SK-N-MC (cell line): ENCODE measurements at regions not wholly inside any gene's neighbourhood (a gene's known extent, or its start where the extent isn't known, plus 50 kb on each side); places are given as distances from the start of the nearest gene placed in this dataset.

ENCODE experiments used
- DNase-seq: peaks from one replicate; pipeline ENCODE4 v3.0.0-alpha.2; 2011; ENCODE audit warnings: low read depth, low spot score
- H3K27ac ChIP-seq: fragments of 200-600 bp; sonication (generic); 2 replicates; pipeline ENCODE4 v1.5.1; 2016; ENCODE audit warnings: mixed run types
- H3K36me3 ChIP-seq: fragments of 200-600 bp; sonication (generic); 2 replicates; pipeline ENCODE4 v1.6.1; 2017; ENCODE audit warnings: antibody characterized with exemption, low read length, mixed read lengths; ENCODE audit not compliant: insufficient read depth
- H3K4me3 ChIP-seq: fragments of 200-600 bp; sonication (generic); 2 replicates; pipeline ENCODE4 v1.5.1; 2016
- H3K9ac ChIP-seq: fragments of 200-600 bp; sonication (generic); 2 replicates; pipeline ENCODE4 v1.8.0; 2017; ENCODE audit warnings: mixed run types, mixed read lengths; ENCODE audit not compliant: insufficient read length
- H3K9me3 ChIP-seq: fragments of 200-600 bp; sonication (generic); 2 replicates; pipeline ENCODE4 v1.6.1; 2017; ENCODE audit warnings: low read depth, mild to moderate bottlenecking, antibody characterized with exemption, low read length, moderate library complexity, mixed read lengths
- EZH2 ChIP-seq: fragments of 200-600 bp; sonication (generic); IDR thresholded peaks from one replicate; pipeline ENCODE4 v1.6.1; 2017; ENCODE audit warnings: antibody characterized with exemption
- FOXP2 ChIP-seq: optimal IDR thresholded peaks from 2 replicates; pipeline ENCODE3; 2011; ENCODE audit warnings: mild to moderate bottlenecking, moderate library complexity; ENCODE audit not compliant: insufficient read depth; ENCODE audit errors: extremely low read length, control extremely low read depth
- POLR2AphosphoS5 ChIP-seq: IDR thresholded peaks from 2 replicates; pipeline ENCODE4 v1.6.1; 2012; ENCODE audit warnings: mild to moderate bottlenecking, low read depth, low read length, borderline replicate concordance

GRCh38 chr7:124219681-124220080 lies 186.8 kb upstream of the TMEM229A start:
- H3K9ac ChIP-seq, result no peak overlapping the region
- no peak overlapping the region for H3K27ac ChIP-seq
- DNase-seq, result no peak
- no peaks in the 10 kb centered on the region for H3K36me3 ChIP-seq
- TF ChIP-seq FOXP2, result no peak
- no peak for TF ChIP-seq EZH2
- no peak for TF ChIP-seq POLR2AphosphoS5
- H3K9me3 ChIP-seq, result no peaks in the 10 kb centered on the region
- H3K4me3 ChIP-seq, result no peak overlapping the region

- H3K9me3 ChIP-seq, result no peaks in the 10 kb centered on the region
- no peak overlapping the region for H3K4me3 ChIP-seq
- H3K9ac ChIP-seq, result no peak overlapping the region
- H3K27ac ChIP-seq, result no peak overlapping the region
- H3K36me3 ChIP-seq, result no peaks in the 10 kb centered on the region
- TF ChIP-seq FOXP2 (no peak), POLR2AphosphoS5 (no peak)
- DNase-seq, result no peak
Measured at GRCh38 chr7:124208642-124209041, 175.8 kb upstream of the TMEM229A start.

DNA sequence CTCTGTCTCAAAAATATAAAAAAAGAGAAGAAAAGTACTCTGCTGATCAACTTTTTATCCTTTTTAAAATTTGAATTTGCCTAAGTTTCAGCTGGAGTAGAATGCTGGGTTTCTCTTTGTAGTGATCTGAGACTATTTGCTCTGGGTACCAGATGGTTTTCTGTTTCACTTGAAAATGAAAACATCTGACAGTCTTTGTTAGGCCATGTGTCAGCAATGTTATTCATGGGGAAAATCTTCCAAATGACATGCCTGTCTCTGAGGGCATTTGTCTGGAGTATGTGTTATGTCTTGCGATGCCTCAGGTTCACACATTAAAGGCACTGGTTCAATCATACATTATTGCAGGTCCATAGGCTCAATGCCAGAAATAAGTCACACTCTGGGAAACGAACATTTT lies 175.3 kb upstream of the TMEM229A start:
- Histone ChIP-seq H3K36me3 (no peaks in the 10 kb centered on the region), H3K27ac (no peak overlapping the region), H3K9ac (no peak overlapping the region), H3K4me3 (no peak overlapping the region), H3K9me3 (no peaks in the 10 kb centered on the region)
- no peak for TF ChIP-seq POLR2AphosphoS5
- TF ChIP-seq EZH2, result no peak
- TF ChIP-seq FOXP2, result no peak
- DNase-seq, result no peak

- DNase-seq, result no peak
Measured at GRCh38 chr7:124205526-124205925, 172.7 kb upstream of the TMEM229A start.

GRCh38 chr7:124202546-124202945 lies 169.7 kb upstream of the TMEM229A start:
- no peak overlapping the region for H3K27ac ChIP-seq
- TF ChIP-seq POLR2AphosphoS5 (no peak), EZH2 (no peak), FOXP2 (no peak)
- H3K9me3 ChIP-seq, result no peaks in the 10 kb centered on the region
- H3K9ac ChIP-seq, result no peak overlapping the region
- no peak for DNase-seq
- H3K4me3 ChIP-seq, result no peak overlapping the region
- no peaks in the 10 kb centered on the region for H3K36me3 ChIP-seq

More at GRCh38 chr7:124205526-124205925, 172.7 kb upstream of the TMEM229A start:
- Histone ChIP-seq H3K36me3 (no peaks in the 10 kb centered on the region), H3K27ac (no peak overlapping the region), H3K9ac (no peak overlapping the region), H3K4me3 (no peak overlapping the region), H3K9me3 (no peaks in the 10 kb centered on the region)
- no peak for TF ChIP-seq EZH2
- TF ChIP-seq FOXP2, result no peak
- no peak for TF ChIP-seq POLR2AphosphoS5

GRCh38 chr7:124201768-124202349 lies 169.0 kb upstream of the TMEM229A start:
- no peak overlapping the region for H3K27ac ChIP-seq
- no peaks in the 10 kb centered on the region for H3K36me3 ChIP-seq
- no peak overlapping the region for H3K9ac ChIP-seq
- no peak for DNase-seq
- TF ChIP-seq EZH2 (no peak), FOXP2 (no peak), POLR2AphosphoS5 (no peak)
- H3K4me3 ChIP-seq, result no peak overlapping the region
- no peaks in the 10 kb centered on the region for H3K9me3 ChIP-seq

GRCh38 chr7:124196519-124196918 lies 163.7 kb upstream of the TMEM229A start:
- H3K4me3 ChIP-seq, result no peak overlapping the region
- no peaks in the 10 kb centered on the region for H3K36me3 ChIP-seq
- no peak overlapping the region for H3K9ac ChIP-seq
- no peak overlapping the region for H3K27ac ChIP-seq
- no peak for DNase-seq
- no peak for TF ChIP-seq EZH2
- no peak for TF ChIP-seq FOXP2
- no peak for TF ChIP-seq POLR2AphosphoS5
- no peaks in the 10 kb centered on the region for H3K9me3 ChIP-seq

DNA sequence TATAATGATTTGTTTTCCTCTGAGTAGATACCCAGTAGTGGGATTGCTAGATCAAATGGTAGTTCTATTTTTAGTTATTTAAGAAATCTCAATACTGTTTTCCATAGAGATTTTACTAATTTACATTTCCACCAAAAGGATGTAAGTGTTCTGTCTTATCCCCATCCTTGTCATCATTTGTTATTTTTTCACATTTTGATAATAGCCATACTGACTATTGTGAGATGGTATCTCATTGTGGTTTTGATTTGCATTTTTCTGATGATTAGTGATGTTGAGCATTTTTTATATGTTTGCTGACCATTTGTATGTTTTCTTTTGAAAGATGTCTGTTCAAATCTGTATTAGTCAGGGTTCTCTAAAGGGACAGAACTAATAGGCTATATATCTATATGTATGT lies 160.0 kb upstream of the TMEM229A start:
- no peak overlapping the region for H3K27ac ChIP-seq
- H3K9ac ChIP-seq, result no peak overlapping the region
- H3K9me3 ChIP-seq, result no peaks in the 10 kb centered on the region
- TF ChIP-seq POLR2AphosphoS5, result no peak
- no peak for TF ChIP-seq EZH2
- no peak for TF ChIP-seq FOXP2
- no peak for DNase-seq
- no peak overlapping the region for H3K4me3 ChIP-seq
- H3K36me3 ChIP-seq, result no peaks in the 10 kb centered on the region

DNA sequence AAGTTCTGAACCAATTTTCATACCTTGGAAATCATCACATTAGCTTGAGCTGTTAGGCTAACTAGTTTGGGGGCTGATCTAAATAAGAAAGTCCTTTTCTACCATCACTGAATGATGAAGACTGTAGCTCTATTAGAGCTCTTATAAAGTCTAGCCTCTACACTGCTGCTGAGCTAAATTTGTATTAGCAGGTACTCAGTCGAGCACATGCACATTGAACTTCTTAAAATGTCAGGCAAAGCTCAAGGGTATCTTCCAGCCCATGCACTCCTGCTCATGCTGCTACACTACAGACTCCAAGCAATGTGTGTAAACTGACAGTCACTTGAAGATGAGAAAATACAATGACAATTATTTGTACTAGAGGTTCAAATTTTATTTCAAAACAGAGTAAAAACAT lies 158.8 kb upstream of the TMEM229A start:
- TF ChIP-seq EZH2 (no peak), FOXP2 (no peak), POLR2AphosphoS5 (no peak)
- H3K36me3 ChIP-seq, result no peaks in the 10 kb centered on the region

More for the DNA sequence above, 158.8 kb upstream of the TMEM229A start:
- H3K27ac ChIP-seq, result no peak overlapping the region
- no peak overlapping the region for H3K9ac ChIP-seq
- no peak overlapping the region for H3K4me3 ChIP-seq
- no peak for DNase-seq
- no peaks in the 10 kb centered on the region for H3K9me3 ChIP-seq
